Epidermal melanocyte (primary cell): ENCODE measurements at regions not wholly inside any gene's neighbourhood (a gene's known extent, or its start where the extent isn't known, plus 50 kb on each side); places are given as distances from the start of the nearest gene placed in this dataset.
"Not testable (repeated sequence)": the region's sequence is repeated elsewhere in the genome, so short reads cannot be mapped to it uniquely, and the experiment has no call there.

ENCODE experiments used
- DNase-seq: peaks from one replicate; pipeline ENCODE4 v3.0.0; 2011; ENCODE audit warnings: low spot score; ENCODE audit not compliant: insufficient read length

GRCh38 chr9:36521148-36521547, 51.5 kb upstream of the MELK start:
- DNase-seq, result no peak

DNA sequence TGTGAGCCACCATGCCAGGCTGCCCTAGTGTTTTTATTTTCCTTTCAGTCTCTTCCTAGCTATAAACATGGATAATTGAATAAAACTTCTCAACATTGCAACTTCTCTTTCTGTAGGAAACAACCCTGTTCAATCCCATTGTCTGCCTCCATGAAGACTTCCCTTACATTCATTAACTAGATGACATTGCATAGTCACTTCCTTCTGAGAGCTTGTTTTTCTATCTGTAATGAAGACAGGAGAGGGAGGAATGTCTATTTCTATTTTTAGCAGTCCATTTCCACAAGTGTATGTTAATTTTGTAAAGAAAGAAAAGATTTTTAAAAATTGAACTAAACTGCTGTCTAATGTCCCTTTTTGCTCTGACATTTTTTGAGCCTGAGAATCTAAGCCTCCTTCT, 55.6 kb upstream of the MELK start:
- DNase-seq, result no peak

GRCh38 chr9:36504156-36504555, 68.5 kb upstream of the MELK start:
- no peak for DNase-seq

- DNase-seq, result no peak
These were observed 69.3 kb upstream of the MELK start for GRCh38 chr9:36503172-36504088.

GRCh38 chr9:36501727-36502126, 71.0 kb upstream of the MELK start:
- DNase-seq, result no peak

DNA sequence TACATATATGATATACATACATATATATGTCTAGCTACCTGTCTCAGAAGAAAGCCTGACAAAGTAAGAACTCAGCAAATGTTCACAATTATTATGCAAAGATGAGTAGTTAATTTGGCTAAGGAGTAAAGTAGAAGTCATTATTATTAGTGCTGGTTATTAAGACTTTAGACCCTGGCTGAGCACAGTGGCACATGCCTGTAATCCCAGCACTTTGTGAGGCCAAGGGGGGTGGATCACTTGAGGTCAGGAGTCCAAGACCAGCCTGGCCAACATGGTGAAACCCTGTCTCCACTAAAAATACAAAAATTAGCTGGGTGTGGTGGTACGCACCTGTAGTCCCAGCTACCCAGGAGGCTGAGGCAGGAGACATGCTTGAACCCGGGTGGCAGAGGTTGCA, 71.8 kb upstream of the MELK start:
- DNase-seq, result not testable (repeated sequence)

- no peak for DNase-seq
These were observed 73.4 kb upstream of the MELK start for GRCh38 chr9:36499174-36499890.

DNA sequence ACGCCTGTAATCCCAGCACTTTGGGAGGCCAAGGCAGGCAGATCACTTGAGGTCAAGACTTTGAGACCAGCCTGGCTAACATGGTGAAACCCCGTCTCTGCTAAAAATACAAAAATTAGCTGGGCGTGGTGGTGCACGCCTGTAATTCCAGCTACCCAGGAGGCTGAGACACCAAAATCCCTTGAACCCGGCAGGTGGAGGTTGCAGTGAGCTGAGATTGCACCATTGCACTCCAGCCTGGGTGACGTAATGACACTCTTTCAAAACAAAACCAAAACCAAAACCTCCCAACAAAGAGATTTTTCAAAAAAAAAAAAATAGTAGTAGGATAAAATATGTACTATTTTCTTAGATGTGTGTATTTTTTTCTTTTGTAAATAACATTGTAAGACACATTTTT, 79.1 kb upstream of the MELK start:
- not testable (repeated sequence) for DNase-seq

GRCh38 chr9:36492865-36493264, 79.8 kb upstream of the MELK start:
- no peak for DNase-seq

GRCh38 chr9:36489453-36489852, 83.2 kb upstream of the MELK start:
- no peak for DNase-seq

GRCh38 chr9:36488389-36488756, 84.3 kb upstream of the MELK start:
- no peak for DNase-seq

GRCh38 chr9:36487482-36488388, 85.0 kb upstream of the MELK start:
- DNase-seq, result peak; percentile 59

DNA sequence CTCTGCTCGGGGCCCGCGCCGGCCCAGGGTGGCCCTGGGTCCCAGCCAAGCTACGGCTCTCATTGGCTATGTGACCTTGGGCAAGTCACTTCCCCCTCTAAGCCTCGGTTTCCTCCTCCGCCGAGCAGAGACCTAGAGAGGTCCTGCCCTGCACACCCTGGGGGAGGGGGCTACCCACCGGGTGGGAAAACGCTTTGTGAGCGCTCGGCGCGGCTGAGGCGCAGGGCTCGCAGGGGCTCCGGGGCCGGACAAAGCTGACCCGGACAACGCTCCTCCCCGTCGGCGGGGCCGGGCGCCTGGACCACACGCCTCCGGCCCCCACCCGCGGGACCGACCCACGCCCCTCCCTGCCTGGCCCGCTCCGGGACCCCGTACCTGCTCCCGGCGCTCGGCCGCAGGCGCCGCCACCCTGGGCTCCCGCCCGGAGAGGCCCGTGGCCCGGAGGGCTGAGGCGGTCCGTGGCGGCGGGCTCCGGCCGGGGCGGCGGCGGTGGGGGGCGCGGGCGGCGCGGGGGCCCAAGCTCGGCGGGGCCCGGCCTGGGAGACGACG, 85.7 kb upstream of the MELK start:
- no peak for DNase-seq

DNA sequence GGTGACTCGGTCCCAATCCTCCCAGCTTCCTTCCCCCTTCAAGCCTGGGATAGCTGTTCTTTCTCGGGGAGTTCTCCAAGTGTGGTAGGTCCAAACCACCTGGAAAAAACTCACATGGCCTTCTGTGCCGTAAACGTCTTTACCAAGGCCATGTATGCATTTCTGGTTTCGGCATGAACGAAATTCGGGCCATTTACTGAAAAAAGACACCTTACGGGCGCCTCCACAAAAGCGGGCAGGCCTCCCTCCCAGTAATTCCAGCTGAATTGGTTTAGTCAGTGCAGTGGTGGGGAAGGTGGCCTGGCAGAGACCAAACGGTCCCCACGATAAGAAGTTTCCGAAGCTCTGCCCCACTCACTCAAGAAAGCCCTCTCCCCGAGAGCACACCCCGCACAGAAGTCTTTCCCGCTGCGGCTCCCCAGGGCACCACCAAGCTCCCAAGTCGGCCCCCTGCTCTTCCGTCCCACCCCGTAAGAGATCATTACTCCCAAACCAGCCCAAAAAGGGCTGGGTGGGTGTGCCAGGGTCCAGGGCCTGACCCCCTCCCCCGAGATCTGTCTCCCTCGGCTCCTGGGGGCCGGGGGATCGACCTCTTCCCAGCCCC, 86.3 kb upstream of the MELK start:
- no peak for DNase-seq

DNA sequence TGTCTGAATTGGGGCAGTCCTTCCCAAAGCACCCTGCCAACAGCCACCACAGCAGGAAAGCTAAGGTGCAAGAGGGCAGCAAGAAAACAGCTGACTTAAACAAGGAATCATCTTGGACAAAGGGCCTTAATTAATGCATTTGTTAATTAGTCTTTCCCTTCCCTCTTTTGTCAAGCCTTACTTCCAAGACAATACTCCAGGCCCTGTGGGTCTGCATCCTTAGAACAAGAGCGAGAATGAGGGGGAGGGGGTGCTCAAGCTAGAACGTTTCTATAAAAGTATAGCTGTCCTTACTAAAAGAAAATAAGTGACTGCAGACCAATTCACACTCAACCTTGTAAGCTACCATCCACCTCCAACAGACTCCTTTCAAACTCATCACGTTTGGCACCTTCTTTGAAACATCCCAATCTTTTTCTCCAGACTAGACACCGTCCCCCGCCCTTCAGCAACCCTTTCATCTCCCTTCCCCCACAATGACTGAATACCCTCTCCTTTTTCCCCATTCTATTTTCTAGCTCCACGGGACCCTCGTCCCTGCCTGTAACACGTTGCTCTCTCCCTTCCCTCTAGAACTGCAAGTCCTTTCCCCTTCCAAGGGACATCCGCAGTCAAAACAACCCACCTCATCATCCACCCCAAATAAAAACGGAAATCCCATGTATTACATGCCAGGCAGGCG, 85.7 kb upstream of the RNF38 start:
- DNase-seq, result no peak

DNA sequence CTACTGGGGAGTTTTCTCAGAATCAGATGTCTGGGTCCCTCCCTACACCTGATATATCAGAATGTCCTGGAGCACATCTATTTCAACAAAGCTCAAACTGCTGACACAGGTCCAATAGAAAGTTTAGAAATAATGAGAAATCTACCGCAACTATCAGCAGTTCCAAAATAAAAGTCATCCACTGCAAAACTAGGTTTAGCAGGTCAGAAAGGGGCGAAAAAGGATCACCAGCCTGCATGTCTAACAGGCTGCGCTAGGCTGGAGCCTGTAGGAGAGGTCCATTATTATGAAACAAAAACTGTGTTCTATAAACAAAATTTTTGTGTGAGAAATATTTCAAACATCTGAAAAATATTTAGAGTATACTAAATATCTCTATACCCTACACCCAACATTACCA, 84.1 kb upstream of the RNF38 start:
- DNase-seq, result no peak

DNA sequence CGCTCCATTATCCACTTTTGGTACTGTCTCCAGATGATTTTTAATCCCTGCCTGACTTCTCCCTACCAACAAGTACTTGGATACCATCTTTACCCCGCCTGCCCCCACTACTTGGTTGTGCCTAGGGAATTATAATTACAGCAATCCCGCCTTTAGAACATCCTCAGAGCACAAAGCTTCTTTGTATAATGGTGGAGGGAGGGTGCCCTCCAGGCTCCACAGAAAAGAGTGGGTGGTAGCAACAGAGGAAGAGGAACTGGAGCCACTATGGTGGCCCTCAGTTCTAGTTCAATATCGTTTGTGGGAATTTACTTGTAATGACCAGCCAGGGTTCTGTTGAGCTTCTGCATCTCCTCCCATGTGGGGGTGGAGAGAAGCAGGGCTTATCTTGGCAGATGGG, 79.0 kb upstream of the RNF38 start:
- DNase-seq, result peak; percentile 55

DNA sequence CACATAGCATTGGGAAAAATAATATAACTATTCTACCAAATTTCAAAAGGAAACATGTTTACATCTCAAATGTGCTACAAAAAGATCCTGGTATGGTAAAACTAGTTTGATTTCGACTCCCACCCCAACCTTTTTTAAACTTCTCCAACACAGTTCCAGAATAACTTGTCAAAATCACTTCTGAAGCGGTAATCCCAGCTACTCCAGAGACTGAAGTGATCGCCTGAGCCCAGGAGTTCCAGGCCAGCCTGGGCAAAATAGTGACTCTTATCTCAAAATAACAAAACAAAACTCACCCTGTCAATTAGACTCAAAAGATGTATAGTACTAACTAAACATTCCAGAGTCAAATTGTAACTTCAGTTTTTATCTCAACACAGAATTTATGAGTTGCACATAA, 71.3 kb upstream of the RNF38 start:
- no peak for DNase-seq

GRCh38 chr9:36470643-36471290, 70.7 kb upstream of the RNF38 start:
- DNase-seq, result peak; percentile 56

- no peak for DNase-seq
These were observed 63.4 kb upstream of the RNF38 start for GRCh38 chr9:36463467-36463866.
